ENCODE measurements at regions not wholly inside any gene's neighbourhood (a gene's known extent, or its start where the extent isn't known, plus 50 kb on each side); places are given as distances from the start of the nearest gene placed in this dataset.
"Not testable (repeated sequence)": the region's sequence is repeated elsewhere in the genome, so short reads cannot be mapped to it uniquely, and the experiment has no call there.

GRCh38 chr17:14429084-14429483 is 128.2 kb downstream of the HS3ST3B1 start:
- intact Hi-C loops (cut with DNase I) = no loop called here

DNA sequence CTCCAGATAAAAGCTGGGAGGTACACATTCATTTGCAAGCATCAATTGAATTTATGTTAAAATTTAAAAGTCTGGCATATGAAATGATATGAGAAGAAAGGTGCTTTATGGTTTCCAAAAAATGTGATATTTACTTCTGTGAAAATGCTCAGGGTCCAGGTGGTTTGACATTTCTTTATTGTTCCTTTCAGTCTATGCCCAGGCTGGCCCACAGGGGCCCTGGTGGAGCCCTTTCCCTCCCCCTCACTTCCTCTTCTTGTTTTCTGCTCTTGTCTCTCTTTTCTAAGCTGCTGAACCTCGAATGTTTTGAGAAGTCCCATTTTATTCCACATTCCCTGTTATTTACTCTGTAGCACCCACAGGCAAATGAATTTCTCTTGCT is 127.8 kb downstream of the HS3ST3B1 start:
- no peak for DNase-seq (ENCODE audit: low spot score)
- intact Hi-C loops (cut with DNase I) = no loop called here

More at GRCh38 chr17:14429084-14429483, 128.2 kb downstream of the HS3ST3B1 start:
- no peak for DNase-seq (ENCODE audit: low spot score)

GRCh38 chr17:14427900-14428647 is 127.2 kb downstream of the HS3ST3B1 start:
- DNase-seq (ENCODE audit: low spot score) = no peak
- intact Hi-C loops (cut with DNase I) = no loop called here

DNA sequence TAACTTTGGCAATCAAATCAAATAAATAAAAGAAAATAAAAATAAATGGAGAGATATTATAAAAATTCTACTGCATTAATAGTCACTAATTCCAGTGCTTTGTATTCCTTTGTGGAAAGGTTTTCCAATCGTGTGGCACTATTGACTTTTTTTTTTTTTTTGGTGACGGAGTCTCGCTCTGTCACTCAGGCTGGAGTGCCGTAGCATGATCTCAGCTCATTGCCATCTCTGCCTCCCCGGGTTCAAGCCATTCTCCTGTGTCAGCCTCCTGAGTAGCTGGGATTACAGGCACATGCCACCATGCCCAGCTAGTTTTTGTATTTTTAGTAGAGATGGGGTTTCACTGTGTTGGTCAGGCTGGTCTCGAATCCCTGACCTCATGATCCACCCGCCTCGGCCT is 122.3 kb downstream of the HS3ST3B1 start:
- intact Hi-C loops (cut with DNase I); DNase-seq (ENCODE audit: low spot score): not testable (repeated sequence)

GRCh38 chr17:14417336-14417735 is 116.5 kb downstream of the HS3ST3B1 start:
- no peak for DNase-seq (ENCODE audit: low spot score)

GRCh38 chr17:14409292-14409691 is 108.4 kb downstream of the HS3ST3B1 start:
- intact Hi-C loops (cut with DNase I) = no loop called here
- no peak for DNase-seq (ENCODE audit: low spot score)

More at GRCh38 chr17:14417336-14417735, 116.5 kb downstream of the HS3ST3B1 start:
- intact Hi-C loops (cut with DNase I) = no loop called here

GRCh38 chr17:14407541-14407940 is 106.7 kb downstream of the HS3ST3B1 start:
- intact Hi-C loops (cut with DNase I) = no loop called here

DNA sequence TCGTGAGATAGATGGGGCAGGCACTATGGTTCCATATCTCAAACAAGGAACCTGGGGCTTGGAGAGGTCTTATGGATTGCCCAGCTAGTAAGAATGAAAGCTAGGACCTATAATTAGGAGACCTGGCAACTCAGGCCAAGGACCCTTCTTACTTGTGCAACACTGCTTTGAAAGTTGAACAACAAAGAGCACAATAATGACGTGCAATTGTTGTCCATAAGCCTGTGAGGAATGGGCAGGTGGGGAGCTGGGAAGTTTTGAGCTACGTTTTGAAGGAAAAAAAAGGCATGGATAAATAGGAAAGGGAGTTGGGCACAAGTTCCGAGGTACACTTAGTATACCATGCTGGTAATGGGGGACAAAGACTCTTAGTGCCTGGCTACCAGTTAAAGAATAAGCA is 104.3 kb downstream of the HS3ST3B1 start:
- DNase-seq (ENCODE audit: low spot score) = no peak

More at GRCh38 chr17:14407541-14407940, 106.7 kb downstream of the HS3ST3B1 start:
- no peak for DNase-seq (ENCODE audit: low spot score)

More for the DNA sequence above, 104.3 kb downstream of the HS3ST3B1 start:
- intact Hi-C loops (cut with DNase I) = no loop called here

Data from cardiac septum (tissue), 1 donor.